SK-N-SH treated with all-trans-retinoic acid at 6 μM for 48 hours (cell line): ENCODE measurements at regions not wholly inside any gene's neighbourhood (a gene's known extent, or its start where the extent isn't known, plus 50 kb on each side); places are given as distances from the start of the nearest gene placed in this dataset.

Source experiments
- ATAC-seq: fragments of 200-7000 bp; cut with Tn5 transposase; 3 replicates; pipeline ENCODE4 v1.9.1; 2020; ENCODE audit warnings: mild to moderate bottlenecking, moderate library complexity
- ARNTL ChIP-seq: fragments of 450-650 bp; formaldehyde crosslinking; IDR thresholded peaks from 2 replicates; pipeline ENCODE4 v1.5.0; 2020; ENCODE audit warnings: low read depth, mild to moderate bottlenecking, moderate library complexity, borderline replicate concordance
- BACH2 ChIP-seq: fragments of 250-450 bp; sonication (Bioruptor Pico); IDR thresholded peaks from 2 replicates; pipeline ENCODE4 v1.9.0; 2021; ENCODE audit warnings: mild to moderate bottlenecking, borderline replicate concordance
- CREB5 ChIP-seq: fragments of 250-450 bp; sonication (Bioruptor Pico); IDR thresholded peaks from 2 replicates; pipeline ENCODE4 v1.5.1; 2020; ENCODE audit warnings: low read depth, mild to moderate bottlenecking, moderate library complexity
- CSRNP3 ChIP-seq: fragments of 250-450 bp; sonication (Bioruptor Pico); IDR thresholded peaks from 2 replicates; pipeline ENCODE4 v1.5.1; 2021; ENCODE audit warnings: mild to moderate bottlenecking, moderate library complexity
- ESRRG ChIP-seq: fragments of 250-450 bp; sonication (Bioruptor Pico); IDR thresholded peaks from 2 replicates; pipeline ENCODE4 v1.6.1; 2021; ENCODE audit warnings: mild to moderate bottlenecking
- ISL1 ChIP-seq: fragments of 250-450 bp; sonication (Bioruptor Pico); IDR thresholded peaks from 2 replicates; pipeline ENCODE4 v2.1.2; 2022; ENCODE audit warnings: mild to moderate bottlenecking, moderate library complexity
- OSR1 ChIP-seq: fragments of 250-450 bp; sonication (Bioruptor Pico); IDR thresholded peaks from 2 replicates; pipeline ENCODE4 v1.8.0; 2022; ENCODE audit warnings: moderate library complexity, mild to moderate bottlenecking, inconsistent platforms
- PATZ1 ChIP-seq: fragments of 250-450 bp; sonication (Bioruptor Pico); IDR thresholded peaks from 2 replicates; pipeline ENCODE4 v1.8.0; 2020; ENCODE audit warnings: mild to moderate bottlenecking, moderate library complexity, borderline replicate concordance
- POU6F1 ChIP-seq: fragments of 250-450 bp; sonication (Bioruptor Pico); IDR thresholded peaks from 2 replicates; pipeline ENCODE4 v1.8.0; 2021; ENCODE audit warnings: low read depth, mild to moderate bottlenecking, moderate library complexity, borderline replicate concordance
- PPARA ChIP-seq: fragments of 250-450 bp; sonication (Bioruptor Pico); IDR thresholded peaks from 2 replicates; pipeline ENCODE4 v1.5.0; 2020; ENCODE audit warnings: mild to moderate bottlenecking, borderline replicate concordance
- RARB ChIP-seq: fragments of 250-450 bp; sonication (Bioruptor Pico); IDR thresholded peaks from 2 replicates; pipeline ENCODE4 v1.8.0; 2021; ENCODE audit warnings: mild to moderate bottlenecking, moderate library complexity
- SNAI2 ChIP-seq: fragments of 250-450 bp; sonication (Bioruptor Pico); IDR thresholded peaks from 2 replicates; pipeline ENCODE4 v1.5.0; 2020; ENCODE audit warnings: mild to moderate bottlenecking, moderate library complexity
- TOX ChIP-seq: fragments of 250-450 bp; sonication (Bioruptor Pico); IDR thresholded peaks from 2 replicates; pipeline ENCODE4 v1.8.0; 2021; ENCODE audit warnings: mild to moderate bottlenecking, moderate library complexity, borderline replicate concordance
- TSHZ2 ChIP-seq: fragments of 250-450 bp; sonication (Bioruptor Pico); IDR thresholded peaks from 2 replicates; pipeline ENCODE4 v1.5.0; 2020; ENCODE audit warnings: mild to moderate bottlenecking, moderate library complexity
- ZC3H10 ChIP-seq: fragments of 250-450 bp; sonication (Bioruptor Pico); IDR thresholded peaks from 2 replicates; pipeline ENCODE4 v1.5.1; 2021; ENCODE audit warnings: mild to moderate bottlenecking, moderate library complexity
- ZFP3 ChIP-seq: fragments of 250-450 bp; sonication (Bioruptor Pico); IDR thresholded peaks from 2 replicates; pipeline ENCODE4 v1.5.0; 2020; ENCODE audit warnings: mild to moderate bottlenecking, moderate library complexity
- ZFP30 ChIP-seq: fragments of 450-650 bp; formaldehyde crosslinking; IDR thresholded peaks from 2 replicates; pipeline ENCODE4 v1.5.0; 2022; ENCODE audit warnings: mild to moderate bottlenecking, moderate library complexity
- ZNF8 ChIP-seq: fragments of 450-650 bp; formaldehyde crosslinking; IDR thresholded peaks from 2 replicates; pipeline ENCODE4 v1.5.0; 2020; ENCODE audit warnings: mild to moderate bottlenecking, moderate library complexity

GRCh38 chr3:154875142-154875541 lies 205.0 kb upstream of the MME start:
- ATAC-seq, result no peak
- no peak for TF ChIP-seq ZFP30 (CRISPR knock-in tag)
- TF ChIP-seq ARNTL (CRISPR knock-in tag), result no peak
- no peak for TF ChIP-seq ZFP3
- TF ChIP-seq SNAI2 (CRISPR knock-in tag), result no peak
- no peak for TF ChIP-seq BACH2
- TF ChIP-seq OSR1 (CRISPR knock-in tag), result no peak
- no peak for TF ChIP-seq CREB5 (CRISPR knock-in tag)

- ATAC-seq, result no peak; the same call in 2 of the 3 replicates
- TF ChIP-seq CSRNP3 (CRISPR knock-in tag) (no peak), BACH2 (no peak), ZFP30 (CRISPR knock-in tag) (no peak), ZNF8 (no peak), TOX (CRISPR knock-in tag) (no peak), ISL1 (no peak), POU6F1 (CRISPR knock-in tag) (no peak), TSHZ2 (CRISPR knock-in tag) (no peak), RARB (CRISPR knock-in tag) (no peak), PATZ1 (CRISPR knock-in tag) (no peak)
These were observed 207.4 kb upstream of the MME start for GRCh38 chr3:154872696-154873095.

GRCh38 chr3:154872074-154872473 lies 208.0 kb upstream of the MME start:
- ATAC-seq, result no peak
- TF ChIP-seq PATZ1 (CRISPR knock-in tag) (no peak), ARNTL (CRISPR knock-in tag) (no peak), ZC3H10 (no peak), ESRRG (CRISPR knock-in tag) (no peak), ZFP30 (CRISPR knock-in tag) (no peak), BACH2 (no peak), ZFP3 (no peak), SNAI2 (CRISPR knock-in tag) (no peak), ISL1 (no peak), PPARA (CRISPR knock-in tag) (no peak), TSHZ2 (CRISPR knock-in tag) (no peak)
